ENCODE measurements at regions not wholly inside any gene's neighbourhood (a gene's known extent, or its start where the extent isn't known, plus 50 kb on each side); places are given as distances from the start of the nearest gene placed in this dataset.

- Mint-ChIP-seq H3K27ac (no peak overlapping the region), H3K9me3 (peaks cover 0 to 3% of the 10 kb centered on the region in 2 donors), H3K36me3 (no peaks in the 10 kb centered on the region)
- DNase-seq (ENCODE audit: low spot score in 2 of 2) (no peak), ATAC-seq (no peak)
These were observed 315.8 kb upstream of the TSHZ3 start for GRCh38 chr19:31664997-31665396.

- no peaks in the 10 kb centered on the region for H3K36me3 Mint-ChIP-seq
- DNase-seq (ENCODE audit: low spot score in 2 of 2) (no peak), ATAC-seq (no peak)
- H3K27ac Mint-ChIP-seq: no peak overlapping the region
- H3K9me3 Mint-ChIP-seq: peaks cover 0 to 3% of the 10 kb centered on the region in 2 donors
These were observed 316.9 kb upstream of the TSHZ3 start for GRCh38 chr19:31666126-31666525.

GRCh38 chr19:31667106-31667505, 317.9 kb upstream of the TSHZ3 start:
- H3K9me3 Mint-ChIP-seq: peaks cover 0 to 3% of the 10 kb centered on the region in 2 donors
- H3K27ac Mint-ChIP-seq: no peak overlapping the region
- H3K36me3 Mint-ChIP-seq: no peaks in the 10 kb centered on the region
- ATAC-seq: no peak
- no peak for DNase-seq (ENCODE audit: low spot score in 2 of 2)

GRCh38 chr19:31668921-31669320, 319.7 kb upstream of the TSHZ3 start:
- H3K36me3 Mint-ChIP-seq: no peaks in the 10 kb centered on the region
- H3K27ac Mint-ChIP-seq: no peak overlapping the region
- DNase-seq (ENCODE audit: low spot score in 2 of 2) (no peak), ATAC-seq (no peak)
- peaks cover 0 to 3% of the 10 kb centered on the region in 2 donors for H3K9me3 Mint-ChIP-seq

- peaks cover 0 to 3% of the 10 kb centered on the region in 2 donors for H3K9me3 Mint-ChIP-seq
- ATAC-seq: no peak
- no peaks in the 10 kb centered on the region for H3K36me3 Mint-ChIP-seq
- DNase-seq (ENCODE audit: low spot score in 2 of 2): no peak
- H3K27ac Mint-ChIP-seq: no peak overlapping the region
These were observed 321.7 kb upstream of the TSHZ3 start for GRCh38 chr19:31670931-31671330.

- no peak for ATAC-seq
- H3K27ac Mint-ChIP-seq: no peak overlapping the region
- H3K9me3 Mint-ChIP-seq: peaks cover 0 to 3% of the 10 kb centered on the region in 2 donors
These were observed 322.3 kb upstream of the TSHZ3 start for GRCh38 chr19:31671411-31672035.

GRCh38 chr19:31674503-31675192, 325.4 kb upstream of the TSHZ3 start:
- no peaks in the 10 kb centered on the region for H3K36me3 Mint-ChIP-seq
- ATAC-seq: no peak

More at GRCh38 chr19:31671411-31672035, 322.3 kb upstream of the TSHZ3 start:
- no peaks in the 10 kb centered on the region for H3K36me3 Mint-ChIP-seq
- no peak for DNase-seq (ENCODE audit: low spot score in 2 of 2)

DNA sequence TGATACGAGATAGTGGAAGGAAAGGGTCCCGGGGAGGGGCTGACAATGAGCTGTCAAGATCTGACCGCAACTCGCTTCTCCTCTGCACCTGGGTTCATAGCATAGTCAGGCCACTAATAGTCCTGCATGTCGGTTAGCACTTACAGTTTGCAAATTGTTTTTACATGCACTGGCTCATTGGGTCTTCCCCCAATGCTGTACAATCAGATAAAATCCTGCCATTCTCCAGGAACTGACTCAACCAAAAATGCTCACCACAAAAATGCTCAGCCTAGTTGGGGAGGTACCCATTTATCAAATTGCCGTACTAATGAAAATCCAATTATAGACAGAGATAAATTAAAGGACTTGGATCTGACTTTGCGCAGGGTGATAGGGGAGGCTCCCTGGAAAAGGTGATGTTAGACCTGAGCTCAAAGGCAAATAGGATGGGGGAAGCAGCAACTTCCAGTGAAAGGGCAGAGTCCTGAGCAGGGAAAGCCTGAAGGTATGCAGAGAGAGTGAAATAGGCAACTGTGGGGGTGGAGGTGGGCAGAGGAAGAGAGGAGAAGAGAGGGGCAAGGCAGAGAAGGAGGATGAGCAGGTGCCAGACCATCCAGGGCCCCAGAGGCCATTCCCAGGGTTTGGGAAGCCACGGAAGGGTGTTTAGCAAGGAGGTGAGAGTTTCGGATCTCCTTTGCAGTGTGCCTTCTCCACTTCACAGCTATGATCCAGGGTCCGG, 326.1 kb upstream of the TSHZ3 start:
- Mint-ChIP-seq H3K27ac (no peak overlapping the region), H3K36me3 (no peaks in the 10 kb centered on the region), H3K9me3 (peaks cover 0 to 7% of the 10 kb centered on the region in 2 donors)
- ATAC-seq: no peak
- DNase-seq (ENCODE audit: low spot score in 2 of 2): no peak

More at GRCh38 chr19:31674503-31675192, 325.4 kb upstream of the TSHZ3 start:
- peaks cover 0 to 7% of the 10 kb centered on the region in 2 donors for H3K9me3 Mint-ChIP-seq
- peak overlapping the region in 1 of 2 donors; percentile 16 for H3K27ac Mint-ChIP-seq
- DNase-seq (ENCODE audit: low spot score in 2 of 2): no peak

GRCh38 chr19:31676271-31677004, 327.2 kb upstream of the TSHZ3 start:
- Mint-ChIP-seq H3K36me3 (no peaks in the 10 kb centered on the region), H3K9me3 (peaks cover 0 to 7% of the 10 kb centered on the region in 2 donors), H3K27ac (no peak overlapping the region)
- ATAC-seq (no peak), DNase-seq (ENCODE audit: low spot score in 2 of 2) (no peak)

- ATAC-seq (no peak), DNase-seq (ENCODE audit: low spot score in 2 of 2) (no peak)
- Mint-ChIP-seq H3K36me3 (no peaks in the 10 kb centered on the region), H3K27ac (no peak overlapping the region), H3K9me3 (peaks cover 0 to 7% of the 10 kb centered on the region in 2 donors)
These were observed 329.2 kb upstream of the TSHZ3 start for GRCh38 chr19:31678421-31678820.

DNA sequence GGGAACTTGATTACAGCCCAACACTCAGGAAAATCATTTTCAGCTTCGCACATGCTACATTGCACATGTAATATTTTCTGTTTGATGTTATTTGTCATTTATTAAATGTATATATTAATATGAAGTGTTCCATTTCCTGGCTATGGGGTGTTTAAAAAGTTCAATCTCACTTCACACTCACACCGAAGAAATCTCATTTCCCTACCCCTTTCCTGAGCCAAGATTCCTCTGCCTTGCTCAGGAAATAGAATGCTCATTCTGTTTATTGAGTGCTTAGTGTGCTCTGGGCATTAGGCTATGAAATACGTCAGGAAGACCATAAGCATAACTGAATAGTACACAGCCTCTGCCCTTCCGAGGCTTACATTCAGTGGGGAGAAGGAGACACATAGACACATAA, 331.9 kb upstream of the TSHZ3 start:
- Mint-ChIP-seq H3K36me3 (peaks cover 0 to 12% of the 10 kb centered on the region in 2 donors), H3K27ac (no peak overlapping the region), H3K9me3 (peaks cover 11 to 21% of the 10 kb centered on the region in 2 donors)
- ATAC-seq (no peak), DNase-seq (ENCODE audit: low spot score in 2 of 2) (no peak)

- Mint-ChIP-seq H3K27ac (no peak overlapping the region), H3K9me3 (peaks cover 0 to 8% of the 10 kb centered on the region in 2 donors), H3K36me3 (no peaks in the 10 kb centered on the region)
- no peak for ATAC-seq
- no peak for DNase-seq (ENCODE audit: low spot score in 2 of 2)
These were observed 344.1 kb upstream of the TSHZ3 start for GRCh38 chr19:31693131-31693932.

GRCh38 chr19:31693933-31694269, 344.7 kb upstream of the TSHZ3 start:
- ATAC-seq (no peak), DNase-seq (ENCODE audit: low spot score in 2 of 2) (no peak)
- no peak overlapping the region for H3K27ac Mint-ChIP-seq
- peaks cover 0 to 8% of the 10 kb centered on the region in 2 donors for H3K9me3 Mint-ChIP-seq
- no peaks in the 10 kb centered on the region for H3K36me3 Mint-ChIP-seq

DNA sequence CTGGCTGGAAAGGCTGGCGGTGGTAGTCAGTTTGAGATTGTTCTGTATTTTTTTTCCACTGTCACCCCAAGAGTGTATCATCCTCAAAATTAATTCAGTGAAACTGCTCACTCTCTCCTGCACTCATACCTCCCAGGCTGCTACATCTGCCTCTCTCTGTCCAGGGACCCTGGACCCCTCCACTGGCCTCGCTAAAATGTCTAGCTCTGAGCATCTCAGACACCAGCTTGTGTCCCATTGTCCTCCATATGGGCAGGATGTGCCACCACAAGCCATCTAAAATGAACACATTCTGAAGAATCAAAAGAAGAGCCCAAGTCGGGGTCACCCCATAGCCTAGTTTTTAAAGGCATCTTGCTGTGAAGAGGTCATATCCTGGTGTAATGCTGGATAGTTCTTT, 345.5 kb upstream of the TSHZ3 start:
- peaks cover 0 to 7% of the 10 kb centered on the region in 2 donors for H3K36me3 Mint-ChIP-seq
- DNase-seq (ENCODE audit: low spot score in 2 of 2) (no peak), ATAC-seq (no peak)
- peaks cover 1 to 14% of the 10 kb centered on the region in 2 donors for H3K9me3 Mint-ChIP-seq
- peak overlapping the region in 1 of 2 donors; percentile 46 for H3K27ac Mint-ChIP-seq

DNA sequence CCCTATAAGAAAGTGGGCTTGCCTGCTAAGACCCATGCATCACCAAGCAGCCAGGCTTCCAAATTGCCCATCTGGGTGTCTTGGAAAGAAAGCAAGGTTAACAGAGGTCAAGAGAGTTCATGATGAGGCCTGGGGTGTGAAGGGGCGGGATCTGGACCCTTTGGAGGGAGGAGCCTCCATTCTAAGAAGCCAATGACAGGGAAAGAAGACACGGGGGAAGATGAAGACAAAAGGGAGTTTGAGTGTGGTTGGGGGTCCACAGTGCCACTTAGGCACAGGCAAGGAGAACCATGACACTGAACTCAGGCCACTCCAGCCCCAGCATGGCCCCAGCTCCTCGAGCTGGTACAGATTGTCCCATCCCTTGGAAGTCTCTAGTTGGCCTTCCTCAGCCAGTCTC, 350.2 kb upstream of the TSHZ3 start:
- Mint-ChIP-seq H3K27ac (no peak overlapping the region), H3K36me3 (peaks cover 0 to 10% of the 10 kb centered on the region in 2 donors), H3K9me3 (peaks cover 18 to 31% of the 10 kb centered on the region in 2 donors)
- ATAC-seq: no peak
- DNase-seq (ENCODE audit: low spot score in 2 of 2): no peak

DNA sequence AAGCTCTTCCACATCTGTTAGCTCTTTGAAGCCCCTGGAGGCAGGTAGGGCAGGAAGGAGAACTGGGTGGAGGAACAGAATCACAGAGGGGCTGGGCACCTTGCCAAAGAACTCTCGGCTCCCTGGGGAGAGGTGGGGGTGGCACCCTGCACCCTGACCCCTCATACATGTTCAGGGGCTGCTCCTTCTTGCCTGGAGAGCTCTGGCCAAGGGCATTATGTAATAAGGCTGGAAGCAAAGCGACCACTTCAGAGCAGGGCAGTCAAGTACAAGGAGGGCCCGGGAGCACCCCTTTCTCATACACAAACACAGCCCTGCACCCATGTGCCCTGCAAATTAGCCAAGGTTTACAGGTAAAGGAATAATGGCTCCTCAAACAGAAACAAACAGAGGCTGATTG, 351.9 kb upstream of the TSHZ3 start:
- ATAC-seq: no peak
- Mint-ChIP-seq H3K27ac (no peak overlapping the region), H3K9me3 (peaks cover 18 to 32% of the 10 kb centered on the region in 2 donors), H3K36me3 (peaks cover 0 to 10% of the 10 kb centered on the region in 2 donors)
- DNase-seq (ENCODE audit: low spot score in 2 of 2): no peak
